H1 (cell line): ENCODE measurements at regions not wholly inside any gene's neighbourhood (a gene's known extent, or its start where the extent isn't known, plus 50 kb on each side); places are given as distances from the start of the nearest gene placed in this dataset.

Experiments used
- CTCF ChIA-PET: fragments of 300-600 bp; sonication (Branson Sonifier 250); formaldehyde crosslinking; loops from one replicate; lab custom pipeline; 2021; ENCODE audit not compliant: partially characterized antibody; lab: Charles Lee
- POLR2A ChIA-PET: fragments of 300-600 bp; sonication (Branson Sonifier 250); formaldehyde crosslinking; loops from one replicate; lab custom pipeline; 2021; ENCODE audit warnings: inconsistent platforms; ENCODE audit not compliant: partially characterized antibody; lab: Charles Lee
- DNase-seq, 2 experiments: peaks; one replicate each; pipeline versions ENCODE4 v3.0.0 to v3.0.0-alpha.2; 2010 to 2022; ENCODE audit warnings: low spot score in 2 of 2, low read depth in 1 of 2, mixed read lengths in 1 of 2
- FAIRE-seq: peaks from 2 replicates; lab custom pipeline; 2011; peaks lifted over from hg19 to GRCh38; lab: Jason Lieb, UNC
- H2AFZ ChIP-seq: 2 replicates; pipeline ENCODE4 v1.8.1; 2012; ENCODE audit warnings: low read length, inconsistent platforms
- H2AK5ac ChIP-seq: 2 replicates; pipeline ENCODE4 v1.6.1; 2013; ENCODE audit warnings: low read depth, low read length
- H2BK120ac ChIP-seq: replicated peaks from 2 replicates; pipeline ENCODE3; 2013; ENCODE audit warnings: low read depth, low read length, inconsistent platforms
- H2BK12ac ChIP-seq: 2 replicates; pipeline ENCODE4 v1.6.1; 2013; ENCODE audit warnings: low read depth, low read length
- H2BK15ac ChIP-seq: 2 replicates; pipeline ENCODE4 v1.6.1; 2013; ENCODE audit warnings: low read length
- H2BK20ac ChIP-seq: 2 replicates; pipeline ENCODE4 v1.6.1; 2013; ENCODE audit warnings: low read length
- H2BK5ac ChIP-seq: 2 replicates; pipeline ENCODE4 v1.6.1; 2013; ENCODE audit warnings: low read depth, low read length
- H3K14ac ChIP-seq: 2 replicates; pipeline ENCODE4 v1.6.1; 2013; ENCODE audit warnings: inconsistent platforms; ENCODE audit not compliant: insufficient read length
- H3K18ac ChIP-seq: 2 replicates; pipeline ENCODE4 v1.6.1; 2013; ENCODE audit warnings: low read length; ENCODE audit errors: extremely low read depth
- H3K23ac ChIP-seq: 2 replicates; pipeline ENCODE4 v1.6.1; 2013; ENCODE audit warnings: inconsistent platforms; ENCODE audit not compliant: insufficient read length
- H3K23me2 ChIP-seq: 2 replicates; pipeline ENCODE4 v1.6.1; 2013; ENCODE audit warnings: low read depth, low read length
- H3K27ac ChIP-seq: 2 replicates; pipeline ENCODE4 v1.6.1; 2011; ENCODE audit warnings: low read depth, low read length, inconsistent platforms
- H3K27me3 ChIP-seq, 4 experiments: replicated peaks in 1 of 4; 1 replicate in 1 of 4; 2 replicates in 3 of 4; pipeline versions ENCODE4 v1.6.1 to v1.8.1; 2011 to 2013; ENCODE audit warnings: low read length in 3 of 4, mild to moderate bottlenecking in 3 of 4, inconsistent platforms in 2 of 4, mixed read lengths in 2 of 4, moderate library complexity in 1 of 4; ENCODE audit not compliant: control insufficient read depth in 3 of 4, insufficient read depth in 3 of 4; ENCODE audit errors: extremely low read depth in 1 of 4
- H3K36me3 ChIP-seq, 4 experiments: 2 replicates each; pipeline versions ENCODE4 v1.6.1 to v1.8.1; 2011 to 2013; ENCODE audit warnings: mild to moderate bottlenecking in 4 of 4, low read length in 3 of 4, moderate library complexity in 2 of 4, control low read depth in 1 of 4, inconsistent platforms in 1 of 4; ENCODE audit not compliant: insufficient read depth in 4 of 4, control insufficient read depth in 2 of 4
- H3K4ac ChIP-seq: replicated peaks from 2 replicates; pipeline ENCODE3; 2013; ENCODE audit warnings: low read length, low read depth, mixed read lengths, inconsistent platforms; ENCODE audit not compliant: insufficient read length
- H3K4me1 ChIP-seq, 4 experiments: replicated peaks in 1 of 4; 1 replicate in 1 of 4; 2 replicates in 3 of 4; pipeline versions ENCODE4 v1.6.1 to v1.8.1; 2011 to 2013; ENCODE audit warnings: low read length in 3 of 4, inconsistent platforms in 2 of 4, mixed read lengths in 1 of 4; ENCODE audit not compliant: insufficient read depth in 4 of 4, control insufficient read depth in 3 of 4
- H3K4me2 ChIP-seq, 2 experiments: 2 replicates each; pipeline versions ENCODE4 v1.6.1 to v1.8.1; 2011 to 2013; ENCODE audit warnings: low read depth in 2 of 2, low read length in 2 of 2, control low read depth in 1 of 2, inconsistent platforms in 1 of 2, mild to moderate bottlenecking in 1 of 2; ENCODE audit not compliant: insufficient read depth in 1 of 2
- H3K4me3 ChIP-seq, 4 experiments: fragments of 200-600, 300-600 bp in 1 of 4; sonication (generic), shearing (Covaris generic), sonication (Bioruptor Twin) in 1 of 4; 2 replicates each; pipeline versions ENCODE4 v1.5.1 to v1.8.1; 2011 to 2016; ENCODE audit warnings: low read length in 4 of 4, low read depth in 3 of 4, control low read depth in 2 of 4, inconsistent platforms in 2 of 4, mild to moderate bottlenecking in 2 of 4, mixed read lengths in 1 of 4, moderate library complexity in 1 of 4; ENCODE audit not compliant: insufficient read depth in 2 of 4; ENCODE audit errors: extremely low read depth in 1 of 4
- H3K56ac ChIP-seq: replicated peaks from 2 replicates; pipeline ENCODE3; 2013; ENCODE audit warnings: low read depth, mild to moderate bottlenecking, mixed read lengths, low read length, inconsistent platforms; ENCODE audit not compliant: insufficient read length
- H3K79me1 ChIP-seq: 2 replicates; pipeline ENCODE4 v1.6.1; 2013; ENCODE audit warnings: low read depth, low read length, control low read depth
- H3K79me2 ChIP-seq, 2 experiments: 2 replicates each; pipeline versions ENCODE4 v1.6.1 to v1.8.1; 2012 to 2013; ENCODE audit warnings: low read length in 2 of 2, mild to moderate bottlenecking in 2 of 2, inconsistent platforms in 1 of 2; ENCODE audit not compliant: insufficient read depth in 2 of 2, control insufficient read depth in 1 of 2
- H3K9ac ChIP-seq, 4 experiments: replicated peaks in 1 of 4; 1 replicate in 1 of 4; 2 replicates in 3 of 4; pipeline versions ENCODE4 v1.6.1 to v1.8.1; 2011 to 2013; ENCODE audit warnings: low read depth in 3 of 4, low read length in 3 of 4, control low read depth in 2 of 4, mild to moderate bottlenecking in 2 of 4, moderate library complexity in 2 of 4, inconsistent platforms in 1 of 4; ENCODE audit errors: extremely low read depth in 1 of 4
- H3K9me3 ChIP-seq, 2 experiments: 2 replicates each; pipeline versions ENCODE4 v1.6.1 to v1.8.1; 2012 to 2013; ENCODE audit warnings: mild to moderate bottlenecking in 2 of 2, moderate library complexity in 2 of 2, control low read depth in 1 of 2, inconsistent platforms in 1 of 2, low read depth in 1 of 2, low read length in 1 of 2, mixed read lengths in 1 of 2; ENCODE audit not compliant: insufficient read depth in 2 of 2
- H4K20me1 ChIP-seq, 2 experiments: replicated peaks in 1 of 2; 2 replicates each; pipeline versions ENCODE3 to v1.8.1; 2011 to 2013; ENCODE audit warnings: inconsistent platforms in 2 of 2, low read length in 2 of 2, mild to moderate bottlenecking in 1 of 2; ENCODE audit not compliant: insufficient read depth in 2 of 2, control insufficient read depth in 1 of 2
- H4K5ac ChIP-seq: 2 replicates; pipeline ENCODE4 v1.6.1; 2013; ENCODE audit warnings: low read length, low read depth, mixed read lengths, inconsistent platforms; ENCODE audit not compliant: insufficient read length
- H4K8ac ChIP-seq: 2 replicates; pipeline ENCODE4 v1.8.0; 2013; ENCODE audit warnings: mild to moderate bottlenecking, moderate library complexity, low read length, inconsistent platforms; ENCODE audit not compliant: insufficient read depth; ENCODE audit errors: extremely low read depth
- H4K91ac ChIP-seq: replicated peaks from 2 replicates; pipeline ENCODE3; 2013; ENCODE audit warnings: low read length, mixed read lengths, inconsistent platforms; ENCODE audit not compliant: insufficient read length
- BCL11A ChIP-seq, 2 experiments: IDR thresholded peaks; one replicate each; pipeline ENCODE4 v1.6.1; 2011; ENCODE audit warnings: low read depth in 2 of 2, low read length in 2 of 2, mild to moderate bottlenecking in 2 of 2
- CBX8 ChIP-seq: fragments of 300-800, 300-1000 bp; sonication (generic); IDR thresholded peaks from 2 replicates; pipeline ENCODE4 v1.7.1; 2016; ENCODE audit warnings: low read depth, low read length, borderline replicate concordance
- CREB1 ChIP-seq: IDR thresholded peaks from 2 replicates; pipeline ENCODE4 v1.6.1; 2012; ENCODE audit warnings: inconsistent platforms
- EP300 ChIP-seq, 2 experiments: IDR thresholded peaks; 1 replicate in 1 of 2; 2 replicates in 1 of 2; pipeline ENCODE4 v1.6.1; 2011 to 2012; ENCODE audit warnings: low read depth in 2 of 2, low read length in 2 of 2, mild to moderate bottlenecking in 2 of 2, borderline replicate concordance in 1 of 2, inconsistent platforms in 1 of 2, moderate library complexity in 1 of 2
- FOSL1 ChIP-seq: IDR thresholded peaks from 2 replicates; pipeline ENCODE4 v1.6.1; 2011; ENCODE audit warnings: mild to moderate bottlenecking, low read depth, low read length, moderate library complexity; ENCODE audit not compliant: insufficient read depth
- GABPA ChIP-seq: IDR thresholded peaks from 2 replicates; pipeline ENCODE4 v1.6.1; 2011; ENCODE audit warnings: mild to moderate bottlenecking, low read length, moderate library complexity, borderline replicate concordance; ENCODE audit not compliant: insufficient read depth
- GTF2F1 ChIP-seq: IDR thresholded peaks from 2 replicates; pipeline ENCODE4 v1.6.1; 2012; ENCODE audit warnings: low read depth, low read length, improper control_type of control experiment, borderline replicate concordance
- KDM5A ChIP-seq: fragments of 200-600 bp; IDR thresholded peaks from 2 replicates; pipeline ENCODE4 v1.7.1; 2012; ENCODE audit warnings: mild to moderate bottlenecking, low read length, inconsistent platforms, mixed read lengths
- RAD21 ChIP-seq, 2 experiments: IDR thresholded peaks in 1 of 2; conservative IDR thresholded peaks in 1 of 2; 2 replicates each; pipeline ENCODE4 v1.6.1; 2011; ENCODE audit warnings: low read depth in 2 of 2, low read length in 2 of 2, improper control_type of control experiment in 1 of 2, inconsistent platforms in 1 of 2, mild to moderate bottlenecking in 1 of 2, moderate library complexity in 1 of 2
- SIRT6 ChIP-seq: IDR thresholded peaks from one replicate; pipeline ENCODE4 v1.7.1; 2012; ENCODE audit warnings: low read length, inconsistent platforms
- SIX5 ChIP-seq: IDR thresholded peaks from 2 replicates; pipeline ENCODE4 v1.6.1; 2011; ENCODE audit warnings: mild to moderate bottlenecking, low read depth, low read length
- TBP ChIP-seq: IDR thresholded peaks from 2 replicates; pipeline ENCODE4 v1.6.1; 2011; ENCODE audit warnings: low read depth, low read length, improper control_type of control experiment
- WGBS, 2 experiments: shearing (Covaris generic) in 1 of 2; methylation state at CpG; one replicate each; pipeline versions ENCODE4 v1.1.6 to v1.1.7; 2013 to 2015; ENCODE audit warnings: low lambda C conversion rate in 2 of 2, mixed read lengths in 2 of 2, inconsistent platforms in 1 of 2, low coverage in 1 of 2, missing lambda C conversion rate in 1 of 2; ENCODE audit not compliant: insufficient replicate concordance in 2 of 2, insufficient coverage in 1 of 2, insufficient read length in 1 of 2; ENCODE audit errors: extremely low coverage in 1 of 2, missing lambda C conversion rate in 1 of 2; 5-methylcytosine and 5-hydroxymethylcytosine counted together

- H3K23ac ChIP-seq = no peak overlapping the region
- H3K9me3 ChIP-seq = no peaks in the 10 kb centered on the region
- no peak overlapping the region for H3K27ac ChIP-seq
- H3K79me2 ChIP-seq = no peaks in the 10 kb centered on the region
- no peak overlapping the region for H2BK120ac ChIP-seq
- H2AK5ac ChIP-seq = no peak overlapping the region
- 58% methylated on average over 3 of the region's 3 CpGs; no CpG with 5 or more reads in 1 of the 2 experiments for WGBS, 2 experiments
- H2AFZ ChIP-seq = no peak overlapping the region
- no peak for DNase-seq
- H3K9ac ChIP-seq = no peak overlapping the region
- H3K79me1 ChIP-seq = no peaks in the 10 kb centered on the region; the same call in 1 of the 2 replicates
- H4K8ac ChIP-seq = peak overlapping the region; percentile 31
- no peak overlapping the region for H2BK12ac ChIP-seq
- H3K4me1 ChIP-seq = 0 out of 7 replicates have a peak, but pooled peaks cover 0 to 2% (median 0%) of the 10 kb centered on the region in 4 experiments
- H3K27me3 ChIP-seq = no peaks in the 10 kb centered on the region; a peak in 1 of 7 replicates
- H3K18ac ChIP-seq = no peak overlapping the region
- no peak overlapping the region for H2BK15ac ChIP-seq
- no peak overlapping the region for H3K14ac ChIP-seq
- no peak overlapping the region for H3K4me2 ChIP-seq
- no peaks in the 10 kb centered on the region for H4K20me1 ChIP-seq
- no peak overlapping the region for H3K4ac ChIP-seq
- H4K5ac ChIP-seq = no peak overlapping the region
- no peaks in the 10 kb centered on the region for H3K23me2 ChIP-seq
- H3K4me3 ChIP-seq = no peak overlapping the region
- FAIRE-seq = no peak
- ChIA-PET POLR2A (interaction anchor here (1.3 kb wide), 1 partner anchor 13 kb away, joined by 3 read pairs; no protein-coding TSS in a partner anchor), CTCF (interaction anchor here (0.7 kb wide), 1 partner anchor 17 kb away, joined by 3 read pairs; no protein-coding TSS in a partner anchor)
- no peak overlapping the region for H2BK5ac ChIP-seq
- H3K36me3 ChIP-seq = no peaks in the 10 kb centered on the region
- no peak overlapping the region for H4K91ac ChIP-seq
- no peak overlapping the region for H3K56ac ChIP-seq
- H2BK20ac ChIP-seq = no peak overlapping the region
- no peak for TF ChIP-seq RAD21 (IDR thresholded peaks at IDR 0.05 in 1 of 2, conservative IDR thresholded peaks at IDR 0.05 in 1 of 2; ENCODE audit: low read depth in 2 of 2, low read length in 2 of 2)
- no peak for TF ChIP-seq SIX5
- TF ChIP-seq KDM5A = no peak
- no peak for TF ChIP-seq GTF2F1
- TF ChIP-seq CREB1 = no peak
- no peak for TF ChIP-seq CBX8
- no peak for TF ChIP-seq SIRT6
- TF ChIP-seq EP300 (IDR thresholded peaks at IDR 0.05; ENCODE audit: borderline replicate concordance in 1 of 2, low read depth in 2 of 2, low read length in 2 of 2) = no peak
- TF ChIP-seq TBP = no peak
- TF ChIP-seq BCL11A (IDR thresholded peaks at IDR 0.05; ENCODE audit: low read depth in 2 of 2, low read length in 2 of 2) = no peak
- no peak for TF ChIP-seq GABPA
- TF ChIP-seq FOSL1 = no peak
Measured at GRCh38 chr13:40456397-40456953, 210.0 kb downstream of the FOXO1 start.
